ENCODE measurements at regions not wholly inside any gene's neighbourhood (a gene's known extent, or its start where the extent isn't known, plus 50 kb on each side); places are given as distances from the start of the nearest gene placed in this dataset.
"Not testable (repeated sequence)": the region's sequence is repeated elsewhere in the genome, so short reads cannot be mapped to it uniquely, and the experiment has no call there.

- Histone ChIP-seq H4K20me1 (ENCODE audit: insufficient read depth) (no peaks in the 10 kb centered on the region), H3K27ac (ENCODE audit: low read depth, low read length) (no peak overlapping the region), H3K79me2 (ENCODE audit: insufficient read depth, low read length) (no peaks in the 10 kb centered on the region), H3K4me2 (ENCODE audit: low read length) (no peak overlapping the region), H3K9me2 (ENCODE audit: insufficient read depth) (no peaks in the 10 kb centered on the region), H3K4me1 (ENCODE audit: control insufficient read depth in 1 of 2, insufficient read depth in 2 of 2, low read length in 2 of 2) (no peaks in the 10 kb centered on the region), H3K9me3 (ENCODE audit: control insufficient read depth in 1 of 2, insufficient read depth in 1 of 2, low read depth in 1 of 2, low read length in 2 of 2) (no peaks in the 10 kb centered on the region), H3K27me3 (ENCODE audit: insufficient read depth, low read length) (no peaks in the 10 kb centered on the region), H3K36me3 (ENCODE audit: control insufficient read depth in 1 of 2, insufficient read depth in 2 of 2, low read length in 2 of 2) (no peaks in the 10 kb centered on the region), H3K9ac (ENCODE audit: low read length) (no peak overlapping the region), H2AFZ (ENCODE audit: low read depth, low read length, poor library complexity, severe bottlenecking) (no peak overlapping the region), H3K4me3 (replicated peaks in 1 of 2; ENCODE audit: low read depth in 1 of 2, low read length in 2 of 2) (no peak overlapping the region)
- CTCF ChIA-PET = interaction anchor here (2.2 kb wide), 1 partner anchor 10 kb away, joined by 7 read pairs; no protein-coding TSS in a partner anchor
- POLR2A ChIA-PET = no interaction called here
- no peak for DNase-seq (ENCODE audit: low read depth, low spot score)
- RAD21 ChIA-PET (ENCODE audit: low non-redundant PET in 1 of 2, low total read pairs in 2 of 2, uncharacterized antibody in 2 of 2, unreplicated experiment in 2 of 2) = no interaction called here
- TF ChIP-seq CBX3 (IDR thresholded peaks at IDR 0.05; ENCODE audit: low read depth) (no peak), REST (IDR thresholded peaks at IDR 0.05; ENCODE audit: low read depth) (no peak), SP1 (IDR thresholded peaks at IDR 0.05; ENCODE audit: low read depth) (no peak), RAD21 (IDR thresholded peaks at IDR 0.05; ENCODE audit: low read depth) (no peak), ATF3 (IDR thresholded peaks at IDR 0.05) (no peak), SRF (IDR thresholded peaks at IDR 0.05; ENCODE audit: low read depth) (no peak)
- BruUV-seq (replicated peaks) = no TSS peak
- no peak for ATAC-seq
- intact Hi-C loops (cut with micrococcal nuclease) = no loop called here
These were observed 52.6 kb upstream of the AGA start for GRCh38 chr4:177494791-177495190.

- CTCF ChIA-PET; ATAC-seq; H3K9me3 ChIP-seq (ENCODE audit: control insufficient read depth in 1 of 2, insufficient read depth in 1 of 2, low read depth in 1 of 2, low read length in 2 of 2); RAD21 ChIA-PET (ENCODE audit: low non-redundant PET in 1 of 2, low total read pairs in 2 of 2, uncharacterized antibody in 2 of 2, unreplicated experiment in 2 of 2); H3K4me2 ChIP-seq (ENCODE audit: low read length); H3K36me3 ChIP-seq (ENCODE audit: control insufficient read depth in 1 of 2, insufficient read depth in 2 of 2, low read length in 2 of 2); H3K79me2 ChIP-seq (ENCODE audit: insufficient read depth, low read length); H4K20me1 ChIP-seq (ENCODE audit: insufficient read depth); H3K4me3 ChIP-seq (replicated peaks in 1 of 2; ENCODE audit: low read depth in 1 of 2, low read length in 2 of 2); H3K27ac ChIP-seq (ENCODE audit: low read depth, low read length); H3K4me1 ChIP-seq (ENCODE audit: control insufficient read depth in 1 of 2, insufficient read depth in 2 of 2, low read length in 2 of 2); H3K9ac ChIP-seq (ENCODE audit: low read length); DNase-seq (ENCODE audit: low read depth, low spot score); H3K27me3 ChIP-seq (ENCODE audit: insufficient read depth, low read length); POLR2A ChIA-PET; H2AFZ ChIP-seq (ENCODE audit: low read depth, low read length, poor library complexity, severe bottlenecking); H3K9me2 ChIP-seq (ENCODE audit: insufficient read depth); BruUV-seq (replicated peaks); intact Hi-C loops (cut with micrococcal nuclease): not testable (repeated sequence)
These were observed 53.4 kb upstream of the AGA start for GRCh38 chr4:177495626-177496025.

Data from HCT116 (cell line).